ENCODE measurements at regions not wholly inside any gene's neighbourhood (a gene's known extent, or its start where the extent isn't known, plus 50 kb on each side); places are given as distances from the start of the nearest gene placed in this dataset.

- no peak overlapping the region for H3K9ac ChIP-seq (ENCODE audit: control insufficient read depth, extremely low read depth, insufficient read depth, low read length)
- no peaks in the 10 kb centered on the region for H4K20me1 ChIP-seq (ENCODE audit: control insufficient read depth, extremely low read depth, insufficient read depth, low read length)
- dilution Hi-C loops (cut with MboI; ENCODE audit: extremely low pct_ligation_motif_present, low sequenced_read_pairs) = no loop called here
- no peak overlapping the region for H2AFZ ChIP-seq (ENCODE audit: control insufficient read depth, low read length)
- no peak overlapping the region for H3K4me2 ChIP-seq (ENCODE audit: control insufficient read depth, extremely low read depth, insufficient read depth, low read depth, low read length)
- H3K36me3 ChIP-seq (ENCODE audit: control insufficient read depth in 2 of 2, extremely low read depth in 1 of 2, insufficient read depth in 2 of 2, low read length in 2 of 2) = no peaks in the 10 kb centered on the region
- FAIRE-seq (no peak), DNase-seq (ENCODE audit: low read depth, low spot score) (no peak)
- H3K79me2 ChIP-seq (ENCODE audit: control insufficient read depth, insufficient read depth, low read length) = no peaks in the 10 kb centered on the region
- H3K4me1 ChIP-seq (ENCODE audit: control insufficient read depth, extremely low read depth, insufficient read depth, low read length) = no peaks in the 10 kb centered on the region
- no peaks in the 10 kb centered on the region for H3K27me3 ChIP-seq (ENCODE audit: control insufficient read depth, extremely low read depth, insufficient read depth, low read length)
- no peak overlapping the region for H3K4me3 ChIP-seq (ENCODE audit: control insufficient read depth in 2 of 3, extremely low read depth in 1 of 3, insufficient read depth in 2 of 3, low read depth in 1 of 3, low read length in 3 of 3)
- H3K9me1 ChIP-seq (ENCODE audit: control insufficient read depth, extremely low read depth, insufficient read depth, low read length) = no peaks in the 10 kb centered on the region
- TF ChIP-seq EZH2 (IDR thresholded peaks at IDR 0.05; ENCODE audit: low read length) = no peak
- no peak for TF ChIP-seq CTCF (optimal IDR thresholded peaks at IDR 0.05 in 1 of 3, IDR thresholded peaks at IDR 0.05 in 1 of 3, conservative IDR thresholded peaks at IDR 0.05 in 1 of 3; ENCODE audit: extremely low read depth in 1 of 3, insufficient read depth in 2 of 3, low read length in 3 of 3)
- no peak overlapping the region for H3K27ac ChIP-seq (ENCODE audit: control insufficient read depth, insufficient read depth, low read length)
- H3K9me3 ChIP-seq (ENCODE audit: control insufficient read depth, low read depth, low read length) = peaks cover 1% of the 10 kb centered on the region
These were observed 745.3 kb upstream of the EPHA6 start for GRCh38 chr3:96069065-96069464.

GRCh38 chr3:96070678-96071077 lies 743.7 kb upstream of the EPHA6 start:
- Histone ChIP-seq H3K27ac (ENCODE audit: control insufficient read depth, insufficient read depth, low read length) (no peak overlapping the region), H4K20me1 (ENCODE audit: control insufficient read depth, extremely low read depth, insufficient read depth, low read length) (no peaks in the 10 kb centered on the region), H3K27me3 (ENCODE audit: control insufficient read depth, extremely low read depth, insufficient read depth, low read length) (no peaks in the 10 kb centered on the region), H3K79me2 (ENCODE audit: control insufficient read depth, insufficient read depth, low read length) (no peaks in the 10 kb centered on the region), H3K9me3 (ENCODE audit: control insufficient read depth, low read depth, low read length) (peaks cover 1% of the 10 kb centered on the region), H3K4me3 (ENCODE audit: control insufficient read depth in 2 of 3, extremely low read depth in 1 of 3, insufficient read depth in 2 of 3, low read depth in 1 of 3, low read length in 3 of 3) (no peak overlapping the region), H2AFZ (ENCODE audit: control insufficient read depth, low read length) (no peak overlapping the region), H3K9ac (ENCODE audit: control insufficient read depth, extremely low read depth, insufficient read depth, low read length) (no peak overlapping the region), H3K4me1 (ENCODE audit: control insufficient read depth, extremely low read depth, insufficient read depth, low read length) (no peaks in the 10 kb centered on the region), H3K36me3 (ENCODE audit: control insufficient read depth in 2 of 2, extremely low read depth in 1 of 2, insufficient read depth in 2 of 2, low read length in 2 of 2) (no peaks in the 10 kb centered on the region), H3K9me1 (ENCODE audit: control insufficient read depth, extremely low read depth, insufficient read depth, low read length) (no peaks in the 10 kb centered on the region), H3K4me2 (ENCODE audit: control insufficient read depth, extremely low read depth, insufficient read depth, low read depth, low read length) (no peak overlapping the region)
- TF ChIP-seq CTCF (optimal IDR thresholded peaks at IDR 0.05 in 1 of 3, IDR thresholded peaks at IDR 0.05 in 1 of 3, conservative IDR thresholded peaks at IDR 0.05 in 1 of 3; ENCODE audit: extremely low read depth in 1 of 3, insufficient read depth in 2 of 3, low read length in 3 of 3) = no peak
- TF ChIP-seq EZH2 (IDR thresholded peaks at IDR 0.05; ENCODE audit: low read length) = no peak
- no peak for DNase-seq (ENCODE audit: low read depth, low spot score)
- no peak for FAIRE-seq
- dilution Hi-C loops (cut with MboI; ENCODE audit: extremely low pct_ligation_motif_present, low sequenced_read_pairs) = no loop called here

Data from keratinocyte (primary cell).